Gastrocnemius medialis (tissue), 4 donors: ENCODE measurements at regions not wholly inside any gene's neighbourhood (a gene's known extent, or its start where the extent isn't known, plus 50 kb on each side); places are given as distances from the start of the nearest gene placed in this dataset.

Experiments
- ATAC-seq, 2 donors: fragments of 150-250 bp; one replicate each; pipeline ENCODE4 v1.9.1; 2016
- DNase-seq, 2 donors: peaks; one replicate each; pipeline ENCODE4 v3.0.0-alpha.2; 2019
- H3K27ac ChIP-seq, 4 donors: fragments of 200-600 bp; sonication (generic); 1 replicate in 1 of 4; 2 replicates in 3 of 4; pipeline ENCODE4 v1.5.1; 2016 to 2018; ENCODE audit warnings: mild to moderate bottlenecking in 2 of 4, moderate library complexity in 1 of 4
- H3K27me3 ChIP-seq, 3 donors: fragments of 200-600 bp; sonication (generic) in 2 of 3; 1 replicate in 1 of 3; 2 replicates in 2 of 3; pipeline versions ENCODE4 v1.5.1 to v1.6.0; 2016 to 2019; ENCODE audit warnings: mild to moderate bottlenecking in 1 of 3, moderate library complexity in 1 of 3
- H3K36me3 ChIP-seq, 2 donors: fragments of 200-600 bp; sonication (generic) in 1 of 2; one replicate each; pipeline ENCODE4 v1.5.1; 2017 to 2018
- H3K4me1 ChIP-seq, 2 donors: fragments of 200-600 bp; sonication (generic) in 1 of 2; one replicate each; pipeline ENCODE4 v1.5.1; 2016 to 2017; ENCODE audit warnings: mild to moderate bottlenecking in 2 of 2
- H3K4me3 ChIP-seq, 4 donors: fragments of 200-600 bp; sonication (generic) in 3 of 4; 1 replicate in 1 of 4; 2 replicates in 3 of 4; pipeline ENCODE4 v1.5.1; 2016 to 2019; ENCODE audit warnings: mild to moderate bottlenecking in 2 of 4
- H3K9me3 ChIP-seq, 3 donors: fragments of 200-600 bp; sonication (generic) in 2 of 3; 1 replicate in 1 of 3; 2 replicates in 2 of 3; pipeline ENCODE4 v1.5.1; 2016 to 2019
- CTCF ChIP-seq, 5 experiments: fragments of 450-650 bp in 3 of 5; fragments of 200-600 bp in 2 of 5; sonication (generic) in 2 of 5; IDR thresholded peaks in 4 of 5; conservative IDR thresholded peaks in 1 of 5; 1 replicate in 4 of 5; 2 replicates in 1 of 5; pipeline ENCODE4 v1.5.1; 2016 to 2019; ENCODE audit warnings: antibody characterized with exemption in 5 of 5, mild to moderate bottlenecking in 3 of 5, moderate library complexity in 3 of 5
- POLR2A ChIP-seq, 2 donors: fragments of 450-650 bp; IDR thresholded peaks; one replicate each; pipeline ENCODE4 v1.6.1; 2017; ENCODE audit warnings: antibody characterized with exemption in 2 of 2, mild to moderate bottlenecking in 2 of 2, moderate library complexity in 2 of 2
- in situ Hi-C, 4 donors: fragments of 200-750 bp; cut with MboI; loops; one replicate each; pipeline versions ENCODE4 v1.15.0 to v1.8.0; 2017; ENCODE audit warnings: low sequenced_read_pairs in 4 of 4
- intact Hi-C: fragments of 100-400 bp; cut with DNase I; formaldehyde crosslinking; loops from one replicate; pipeline ENCODE4 v1.15.1; 2023; ENCODE audit warnings: low total_unique reads

GRCh38 chr9:12956805-12957204 is 182.0 kb downstream of the LURAP1L start:
- no peak overlapping the region for H3K27ac ChIP-seq
- no peak for TF ChIP-seq POLR2A (IDR thresholded peaks at IDR 0.05)
- TF ChIP-seq CTCF (IDR thresholded peaks at IDR 0.05 in 4 of 5, conservative IDR thresholded peaks at IDR 0.05 in 1 of 5) = no peak
- no peaks in the 10 kb centered on the region for H3K36me3 ChIP-seq
- intact Hi-C loops (no loop called here), in situ Hi-C loops (no loop called here)
- no peak for ATAC-seq
- H3K4me3 ChIP-seq = no peak overlapping the region
- no peaks in the 10 kb centered on the region for H3K27me3 ChIP-seq
- no peak for DNase-seq
- no peaks in the 10 kb centered on the region for H3K9me3 ChIP-seq
- H3K4me1 ChIP-seq = no peaks in the 10 kb centered on the region

- Histone ChIP-seq H3K27me3 (no peaks in the 10 kb centered on the region), H3K36me3 (no peaks in the 10 kb centered on the region), H3K4me3 (no peak overlapping the region), H3K27ac (no peak overlapping the region), H3K4me1 (no peaks in the 10 kb centered on the region), H3K9me3 (no peaks in the 10 kb centered on the region)
- no peak for ATAC-seq
- in situ Hi-C loops = no loop called here
- no peak for DNase-seq
- TF ChIP-seq POLR2A (IDR thresholded peaks at IDR 0.05) (no peak), CTCF (IDR thresholded peaks at IDR 0.05 in 4 of 5, conservative IDR thresholded peaks at IDR 0.05 in 1 of 5) (no peak)
- intact Hi-C loops = no loop called here
Observed at GRCh38 chr9:12958279-12958678, 183.5 kb downstream of the LURAP1L start.

GRCh38 chr9:12958708-12959107 is 183.9 kb downstream of the LURAP1L start:
- ATAC-seq = no peak
- no peak overlapping the region for H3K4me3 ChIP-seq
- TF ChIP-seq CTCF (IDR thresholded peaks at IDR 0.05 in 4 of 5, conservative IDR thresholded peaks at IDR 0.05 in 1 of 5) = no peak
- TF ChIP-seq POLR2A (IDR thresholded peaks at IDR 0.05) = no peak

GRCh38 chr9:12961276-12961809 is 186.5 kb downstream of the LURAP1L start:
- intact Hi-C loops = no loop called here
- H3K9me3 ChIP-seq = no peaks in the 10 kb centered on the region
- in situ Hi-C loops = loop anchor here in 1 of 4 donors (10.0 kb wide), 1 partner anchor 63 kb away; no protein-coding TSS in a partner anchor
- TF ChIP-seq POLR2A (IDR thresholded peaks at IDR 0.05) (no peak), CTCF (IDR thresholded peaks at IDR 0.05 in 4 of 5, conservative IDR thresholded peaks at IDR 0.05 in 1 of 5) (no peak)
- H3K27ac ChIP-seq = no peak overlapping the region
- ATAC-seq = no peak
- H3K36me3 ChIP-seq = no peaks in the 10 kb centered on the region
- no peaks in the 10 kb centered on the region for H3K27me3 ChIP-seq
- no peak for DNase-seq
- no peak overlapping the region for H3K4me3 ChIP-seq
- H3K4me1 ChIP-seq = no peaks in the 10 kb centered on the region

More at GRCh38 chr9:12958708-12959107, 183.9 kb downstream of the LURAP1L start:
- Histone ChIP-seq H3K9me3 (no peaks in the 10 kb centered on the region), H3K27me3 (no peaks in the 10 kb centered on the region), H3K36me3 (no peaks in the 10 kb centered on the region), H3K27ac (no peak overlapping the region), H3K4me1 (no peaks in the 10 kb centered on the region)
- DNase-seq = no peak
- intact Hi-C loops (no loop called here), in situ Hi-C loops (no loop called here)

- no peak for ATAC-seq
- H3K4me1 ChIP-seq = no peaks in the 10 kb centered on the region
- no peak for DNase-seq
- in situ Hi-C loops = loop anchor here in 1 of 4 donors (10.0 kb wide), 1 partner anchor 61 kb away; no protein-coding TSS in a partner anchor
- H3K4me3 ChIP-seq = no peak overlapping the region
- H3K9me3 ChIP-seq = no peaks in the 10 kb centered on the region
- intact Hi-C loops = no loop called here
- TF ChIP-seq CTCF (IDR thresholded peaks at IDR 0.05 in 4 of 5, conservative IDR thresholded peaks at IDR 0.05 in 1 of 5) (no peak), POLR2A (IDR thresholded peaks at IDR 0.05) (no peak)
- H3K36me3 ChIP-seq = no peaks in the 10 kb centered on the region
- H3K27me3 ChIP-seq = peaks cover 0 to 2% (median 0%) of the 10 kb centered on the region in 3 donors
- no peak overlapping the region for H3K27ac ChIP-seq
Observed at GRCh38 chr9:12963537-12963936, 188.7 kb downstream of the LURAP1L start.
